ENCODE measurements at regions not wholly inside any gene's neighbourhood (a gene's known extent, or its start where the extent isn't known, plus 50 kb on each side); places are given as distances from the start of the nearest gene placed in this dataset.
"Not testable (repeated sequence)": the region's sequence is repeated elsewhere in the genome, so short reads cannot be mapped to it uniquely, and the experiment has no call there.

DNA sequence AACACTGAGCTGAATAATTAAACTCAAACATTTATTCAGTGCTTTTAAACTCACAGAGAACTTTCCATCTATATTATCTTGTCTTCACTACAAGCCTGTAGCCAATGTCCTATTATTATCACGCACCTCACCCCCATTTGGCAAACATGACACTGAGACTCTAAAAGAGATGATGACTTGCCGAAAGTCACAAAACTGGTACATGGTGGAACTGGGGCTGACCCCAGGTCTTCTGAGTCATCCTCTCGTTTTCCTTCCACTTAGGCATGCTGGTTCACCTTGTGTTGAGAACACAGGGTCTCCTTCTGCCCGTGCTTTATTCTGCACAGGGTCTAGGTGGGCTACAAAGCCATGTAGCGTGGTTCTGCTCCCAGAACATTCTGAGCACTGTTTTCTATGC, 230.0 kb upstream of the MGAT5 start:
- DNase-seq (ENCODE audit: low spot score), result no peak

DNA sequence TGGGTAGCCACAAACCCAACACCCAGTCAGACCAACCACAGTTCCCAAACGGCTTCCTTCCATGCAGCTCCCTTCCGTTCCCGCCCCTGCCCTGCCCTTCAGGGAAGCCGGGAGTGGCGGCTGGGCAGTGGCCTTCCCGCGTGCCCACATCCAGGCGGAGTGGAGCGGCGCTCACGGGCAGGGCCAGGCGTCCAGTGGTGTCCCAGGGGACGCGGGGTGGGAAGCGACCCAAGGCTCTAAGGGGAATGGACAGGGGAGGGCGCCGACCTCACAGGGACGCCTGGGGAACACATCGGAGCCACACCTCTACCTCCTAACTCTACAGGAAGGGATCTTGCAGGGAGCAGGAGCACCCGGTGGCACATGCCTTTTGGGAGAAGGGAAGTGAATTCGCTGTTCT, 225.9 kb upstream of the MGAT5 start:
- DNase-seq (ENCODE audit: low spot score), result peak; percentile 35

DNA sequence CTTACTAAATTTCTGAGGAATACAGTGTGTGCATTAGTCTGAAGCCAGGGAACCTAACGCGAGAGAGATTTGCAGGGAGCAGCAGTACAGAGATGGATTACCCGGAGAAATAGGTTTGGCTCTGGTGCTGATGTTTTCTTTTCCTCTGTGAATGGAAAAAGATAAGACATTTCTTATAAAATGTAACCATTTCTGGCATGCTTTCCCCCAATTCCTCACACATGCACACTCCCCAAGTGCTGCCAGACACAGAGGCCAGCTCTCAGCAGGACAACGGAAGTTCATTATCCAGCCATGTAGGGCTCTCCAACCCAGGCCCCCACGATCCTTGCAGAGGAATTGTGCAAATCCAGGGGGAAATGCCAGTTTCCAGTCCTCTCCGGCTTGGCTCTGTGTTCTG, 224.5 kb upstream of the MGAT5 start:
- no peak for DNase-seq (ENCODE audit: low spot score)

DNA sequence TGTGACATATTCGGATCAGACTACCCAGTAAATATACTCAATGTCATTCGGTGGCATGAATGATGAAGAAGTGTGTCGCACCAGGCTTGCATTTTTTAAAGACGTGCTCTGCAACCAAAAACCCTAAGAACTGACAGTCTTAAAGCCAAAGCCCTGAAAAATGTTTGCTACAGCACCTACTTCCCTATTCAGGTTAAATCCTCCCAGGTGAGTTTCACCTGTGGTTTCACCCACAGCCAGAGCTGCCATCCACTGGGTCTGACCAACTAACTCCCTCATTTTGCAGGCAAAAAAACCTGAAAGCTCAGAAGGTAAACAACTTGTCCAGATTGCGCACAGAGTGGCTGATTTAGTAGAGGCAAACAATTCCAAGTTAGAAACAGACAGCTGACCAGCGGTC, 222.3 kb upstream of the MGAT5 start:
- DNase-seq (ENCODE audit: low spot score), result no peak

DNA sequence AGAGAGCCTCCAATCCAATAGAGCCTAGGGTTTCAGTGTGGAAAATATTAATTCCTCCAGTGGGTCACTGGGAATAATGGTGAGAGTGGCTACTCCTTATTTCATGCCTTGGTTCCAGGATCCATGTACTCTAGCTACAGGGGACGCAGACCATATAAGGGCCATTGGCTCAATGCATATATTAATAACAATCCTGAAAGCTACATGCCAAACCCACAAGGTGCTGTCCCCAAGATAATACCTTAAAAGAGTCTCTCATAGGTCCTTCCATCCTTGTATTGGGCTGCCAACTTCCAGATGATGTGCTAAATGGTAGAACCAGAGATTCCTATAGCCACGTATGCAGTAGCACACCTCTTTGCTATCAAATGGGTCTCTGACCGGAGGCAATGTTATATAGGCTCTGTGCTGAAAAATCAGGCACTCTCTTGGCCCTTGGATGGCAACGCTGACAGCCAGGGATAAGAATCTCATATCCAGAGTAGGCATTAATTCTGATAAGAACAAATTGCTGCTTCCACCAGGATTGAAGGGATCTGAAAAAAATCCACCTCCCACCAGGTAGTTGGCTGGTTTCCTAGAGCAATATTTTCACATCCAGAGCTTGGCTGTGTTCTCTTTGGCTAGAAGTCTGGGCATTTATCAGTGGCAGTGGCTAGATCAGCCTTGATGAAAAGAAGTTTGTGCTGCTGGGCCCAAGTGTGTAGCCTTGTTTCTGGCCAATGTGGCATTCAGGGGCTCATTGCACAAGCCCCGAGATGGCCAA, 218.1 kb upstream of the MGAT5 start:
- DNase-seq (ENCODE audit: low spot score), result no peak

DNA sequence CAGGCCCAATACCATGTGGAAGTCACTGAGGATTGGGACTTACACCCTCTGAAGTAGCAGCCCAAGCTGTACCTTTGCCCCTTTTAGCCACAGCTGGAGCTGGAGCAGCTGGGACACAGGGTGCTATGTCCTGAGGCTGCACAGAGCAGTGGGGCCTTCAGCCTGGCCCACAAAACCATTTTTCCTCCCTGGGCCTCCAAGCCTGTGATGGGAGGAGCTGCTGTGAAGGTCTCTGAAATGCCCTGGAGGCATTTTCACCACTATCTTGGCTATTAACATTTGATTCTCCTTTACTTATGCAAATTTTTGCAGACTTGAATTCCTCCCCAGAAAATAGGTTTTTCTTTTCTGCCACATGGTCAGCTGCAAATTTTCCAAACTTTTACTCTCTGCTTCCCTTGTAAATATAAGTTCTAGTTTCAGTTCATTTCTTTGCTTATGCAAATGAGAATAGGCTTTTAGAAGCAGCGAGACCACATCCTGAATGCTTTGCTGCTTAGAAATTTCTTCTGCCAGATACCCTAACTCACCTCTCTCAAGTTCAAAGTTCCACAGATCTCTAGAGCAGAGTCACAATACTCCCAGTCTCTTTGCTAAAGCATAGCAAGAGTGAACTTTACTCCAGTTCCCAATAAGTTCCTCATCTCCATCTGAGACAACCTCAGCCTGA, 213.8 kb upstream of the MGAT5 start:
- DNase-seq (ENCODE audit: low spot score), result no peak

DNA sequence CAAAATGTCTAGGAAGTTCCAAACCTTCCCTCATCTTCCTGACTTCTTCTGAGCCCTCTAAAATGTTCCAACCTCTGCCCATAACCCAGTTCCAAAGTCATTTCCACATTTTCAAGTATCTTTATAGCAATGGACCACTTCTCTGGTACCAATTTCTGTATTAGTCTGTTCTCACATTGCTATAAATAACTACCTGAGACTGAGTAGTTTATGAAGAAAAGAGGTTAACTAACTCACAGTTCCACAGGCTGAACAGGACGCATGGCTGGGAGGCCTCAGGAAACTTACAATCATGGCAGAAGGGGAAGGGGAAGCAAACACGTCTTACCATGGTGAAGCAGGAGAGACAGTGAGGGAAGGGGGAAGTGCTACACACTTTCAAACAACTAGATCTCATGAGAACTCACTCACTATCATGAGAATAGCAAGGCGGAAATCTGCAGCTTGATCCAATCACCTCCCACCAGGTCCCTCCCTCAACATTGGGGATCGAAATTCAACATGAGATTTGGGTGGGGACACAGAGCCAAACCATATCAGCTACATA, 213.2 kb upstream of the MGAT5 start:
- not testable (repeated sequence) for DNase-seq (ENCODE audit: low spot score)

DNA sequence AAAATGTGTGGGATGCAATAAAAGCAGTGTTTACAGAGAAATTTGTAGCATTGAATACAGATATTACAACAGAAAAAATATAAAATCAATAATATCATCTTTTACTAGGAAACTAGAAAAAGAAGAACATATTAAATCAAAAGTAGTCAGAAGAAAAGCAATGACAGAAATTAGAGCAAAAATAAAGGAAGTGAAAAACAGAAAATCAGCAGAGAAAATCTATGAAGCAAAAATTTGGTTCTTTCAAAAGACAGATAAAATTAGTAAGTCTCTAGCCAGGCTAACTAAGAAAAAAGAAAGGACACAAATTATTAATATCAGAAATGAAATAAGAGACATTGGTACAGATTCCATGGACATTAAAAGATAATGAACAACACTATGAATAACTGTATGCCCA, 212.0 kb upstream of the MGAT5 start:
- no peak for DNase-seq (ENCODE audit: low spot score)

DNA sequence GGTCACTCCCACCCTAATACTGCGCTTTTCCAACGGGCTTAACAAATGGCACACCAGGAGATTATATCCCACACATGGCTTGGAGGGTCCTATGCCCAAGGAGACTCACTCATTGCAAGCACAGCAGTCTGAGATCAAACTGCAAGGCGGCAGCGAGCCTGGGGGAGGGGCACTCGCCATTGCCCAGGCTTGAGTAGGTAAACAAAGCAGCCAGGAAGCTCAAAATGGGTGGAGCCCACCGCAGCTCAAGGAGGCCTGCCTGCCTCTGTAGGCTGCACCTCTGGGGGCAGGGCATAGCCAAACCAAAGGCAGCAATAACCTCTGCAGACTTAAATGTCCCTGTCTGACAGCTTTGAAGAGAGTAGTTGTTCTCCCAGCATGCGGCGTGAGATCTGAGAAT, 210.8 kb upstream of the MGAT5 start:
- DNase-seq (ENCODE audit: low spot score), result not testable (repeated sequence)

DNA sequence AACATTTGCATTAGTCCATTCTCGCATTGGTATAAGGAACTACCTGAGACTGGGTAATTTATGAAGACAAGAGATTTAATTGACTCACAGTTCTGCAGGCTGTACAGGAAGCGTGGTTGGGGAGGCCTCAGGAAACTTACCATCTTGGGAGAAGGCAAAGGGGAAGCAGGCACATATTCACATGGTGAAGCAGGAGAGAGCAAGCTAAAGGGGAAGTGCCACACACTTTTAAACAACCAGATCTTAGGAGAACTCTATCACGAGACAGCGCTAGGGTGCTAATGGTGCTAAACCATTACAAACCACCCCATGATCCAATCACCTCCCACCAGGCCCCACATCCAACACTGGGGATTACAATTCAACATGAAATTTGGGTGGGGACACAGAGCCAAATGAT, 201.7 kb upstream of the MGAT5 start:
- no peak for DNase-seq (ENCODE audit: low spot score)

DNA sequence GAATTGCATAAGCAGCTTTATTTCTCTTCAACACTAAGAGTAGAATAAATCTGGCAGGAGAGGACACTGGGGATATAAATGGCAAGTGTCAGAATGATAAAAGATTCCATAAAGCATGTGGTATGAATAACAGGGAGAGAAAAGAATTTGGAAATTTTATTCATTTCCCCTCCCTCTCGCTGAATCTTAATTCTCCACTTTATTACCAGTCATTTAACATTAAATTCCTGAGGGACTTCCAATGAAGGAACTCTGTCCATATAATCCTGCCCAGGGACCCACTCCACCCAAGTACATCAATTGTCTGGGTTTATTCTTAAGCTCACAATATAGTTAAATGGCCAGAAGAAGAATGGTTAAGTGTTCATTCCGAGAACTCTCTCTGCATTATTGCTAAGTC, 197.7 kb upstream of the MGAT5 start:
- DNase-seq (ENCODE audit: low spot score), result no peak

DNA sequence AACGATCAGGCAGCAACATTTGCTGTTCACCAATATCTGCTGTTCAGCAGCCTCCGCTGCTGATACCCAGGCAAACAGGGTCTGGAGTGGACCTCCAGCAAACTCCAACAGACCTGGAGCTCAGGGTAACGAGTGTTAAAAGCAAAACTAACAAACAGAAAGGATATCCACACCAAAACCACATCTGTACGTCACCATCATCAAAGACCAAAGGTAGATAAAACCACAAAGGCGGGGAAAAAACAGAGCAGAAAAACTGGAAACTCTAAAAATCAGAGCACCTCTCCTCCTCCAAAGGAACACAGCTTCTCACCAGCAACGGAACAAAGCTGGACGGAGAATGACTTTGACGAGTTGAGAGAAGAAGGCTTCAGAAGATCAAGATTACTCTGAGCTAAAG, 192.8 kb upstream of the MGAT5 start:
- DNase-seq (ENCODE audit: low spot score), result not testable (repeated sequence)

DNA sequence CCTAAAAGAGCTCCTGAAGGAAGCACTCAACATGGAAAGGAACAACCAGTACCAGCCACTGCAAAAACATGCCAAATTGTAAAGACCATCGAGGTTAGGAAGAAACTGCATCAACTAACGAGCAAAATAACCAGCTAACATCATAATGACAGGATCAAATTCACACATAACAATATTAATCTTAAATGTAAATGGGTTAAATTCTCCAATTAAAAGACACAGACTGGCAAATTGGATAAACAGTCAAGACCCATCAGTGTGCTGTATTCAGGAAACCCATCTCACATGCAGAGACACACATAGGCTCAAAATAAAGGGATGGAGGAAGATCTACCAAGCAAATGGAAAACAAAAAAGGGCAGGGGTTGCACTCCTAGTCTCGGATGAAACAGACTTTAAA, 191.6 kb upstream of the MGAT5 start:
- not testable (repeated sequence) for DNase-seq (ENCODE audit: low spot score)

DNA sequence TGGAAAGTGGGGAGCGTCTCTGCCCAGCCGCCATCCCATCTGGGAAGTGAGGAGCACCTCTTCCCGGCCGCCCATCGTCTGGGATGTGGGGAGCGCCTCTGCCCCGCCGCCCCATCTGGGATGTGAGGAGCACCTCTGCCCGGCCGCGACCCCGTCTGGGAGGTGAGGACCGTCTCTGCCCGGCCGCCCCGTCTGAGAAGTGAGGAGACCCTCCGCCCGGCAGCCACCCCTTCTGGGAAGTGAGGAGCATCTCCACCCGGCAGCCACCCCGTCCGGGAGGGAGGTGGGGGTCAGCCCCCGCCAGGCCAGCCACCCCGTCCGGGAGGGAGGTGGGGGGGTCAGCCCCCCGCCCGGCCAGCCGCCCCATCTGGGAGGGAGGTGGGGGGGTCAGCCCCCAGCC, 190.0 kb upstream of the MGAT5 start:
- DNase-seq (ENCODE audit: low spot score), result not testable (repeated sequence)

DNA sequence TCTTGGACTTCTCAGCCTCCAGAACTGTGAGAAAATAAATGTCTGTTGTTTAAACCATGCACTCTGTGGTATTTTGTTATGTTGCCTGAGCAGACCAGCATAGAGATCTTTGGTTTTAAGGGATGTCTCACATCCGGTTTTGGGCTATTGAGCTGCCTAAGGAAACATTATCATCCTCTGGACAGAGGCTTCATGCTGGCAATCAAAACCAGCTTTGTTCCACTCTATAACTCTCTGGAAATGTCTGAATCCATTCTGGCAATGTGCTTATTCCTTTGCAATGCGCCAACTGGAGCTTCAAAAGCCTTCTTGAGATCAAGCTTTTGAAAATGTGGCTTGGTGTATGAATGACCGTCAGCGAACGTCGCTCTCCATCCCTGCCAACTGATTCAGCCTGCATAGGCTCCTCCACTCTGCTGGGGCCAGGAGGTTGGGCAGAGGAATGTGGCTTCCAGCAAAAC, 183.6 kb upstream of the MGAT5 start:
- DNase-seq (ENCODE audit: low spot score), result no peak

DNA sequence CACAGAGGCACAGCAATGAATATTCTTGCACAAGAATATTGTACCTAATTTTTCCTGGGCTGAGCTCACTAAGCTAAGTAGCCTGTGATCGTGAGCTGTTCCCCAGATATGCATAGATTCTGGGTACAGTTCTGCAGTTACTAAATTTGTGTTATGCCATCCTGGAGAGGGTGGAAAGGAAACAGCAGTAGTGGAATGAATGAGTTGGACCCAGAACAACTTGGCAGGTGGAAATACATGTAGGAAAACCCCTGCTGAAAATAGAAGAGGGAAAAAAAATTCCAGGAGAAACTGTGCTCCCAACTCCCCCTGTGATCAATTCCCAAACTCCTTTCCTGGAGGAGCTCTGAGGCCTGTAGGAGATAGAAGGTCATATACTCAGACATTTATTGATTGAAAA, 181.5 kb upstream of the MGAT5 start:
- DNase-seq (ENCODE audit: low spot score), result no peak

DNA sequence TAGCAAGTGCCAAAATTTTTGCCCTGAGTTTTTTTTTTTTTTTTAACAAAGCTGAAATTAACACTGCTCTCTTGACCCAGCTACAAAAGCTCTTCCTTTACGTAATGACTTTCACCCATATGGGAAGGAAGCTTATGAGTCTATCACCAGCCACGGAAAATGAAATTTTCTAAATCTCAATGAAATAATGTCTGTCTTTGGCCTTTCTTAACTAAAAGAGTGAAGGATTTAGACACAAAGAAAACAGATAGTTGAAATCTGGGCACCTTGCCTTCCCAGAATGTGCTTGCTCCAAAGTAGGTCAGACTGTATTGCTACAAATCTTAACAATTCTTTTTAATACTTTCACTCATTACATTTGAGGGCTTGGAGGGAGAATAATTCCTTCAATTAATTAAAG, 180.8 kb upstream of the MGAT5 start:
- DNase-seq (ENCODE audit: low spot score), result no peak

DNA sequence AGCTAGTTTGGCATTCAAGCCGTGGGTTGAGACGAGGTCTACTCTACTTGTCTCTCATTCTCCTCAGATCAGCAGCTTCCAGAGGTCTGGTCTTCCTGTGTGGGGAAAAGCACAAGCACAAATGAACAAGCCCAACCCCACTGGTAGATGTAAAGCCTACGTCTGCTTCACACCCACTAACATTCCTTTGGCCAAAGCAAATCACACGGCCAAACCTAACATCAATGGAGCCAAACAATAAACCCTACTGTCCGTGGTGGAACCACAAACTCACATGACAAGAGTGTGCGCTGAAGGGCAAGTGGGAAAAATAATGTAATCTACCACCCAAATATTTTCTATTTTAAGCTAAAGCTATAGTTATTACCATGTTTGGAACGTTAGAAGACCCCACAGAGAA, 179.3 kb upstream of the MGAT5 start:
- no peak for DNase-seq (ENCODE audit: low spot score)

DNA sequence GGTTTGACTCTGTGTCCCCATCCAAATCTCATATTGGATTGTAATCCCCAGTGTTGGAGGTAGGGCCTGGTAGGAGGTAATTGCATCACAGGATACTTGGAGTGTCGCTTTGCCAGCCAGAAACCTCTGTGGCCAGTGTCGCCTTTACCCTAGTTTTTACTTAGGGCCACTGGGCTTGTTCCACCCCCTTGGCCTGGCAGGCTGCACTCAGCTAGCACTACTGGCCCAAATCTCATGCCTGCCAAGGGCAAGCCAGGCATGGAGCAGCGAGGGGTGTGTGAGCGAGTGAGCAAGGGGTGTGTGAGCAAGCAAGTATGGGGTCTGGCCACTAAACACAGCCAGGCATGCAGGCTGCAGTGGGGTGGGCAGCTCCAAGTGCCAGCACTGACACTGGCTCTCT, 178.7 kb upstream of the MGAT5 start:
- no peak for DNase-seq (ENCODE audit: low spot score)

DNA sequence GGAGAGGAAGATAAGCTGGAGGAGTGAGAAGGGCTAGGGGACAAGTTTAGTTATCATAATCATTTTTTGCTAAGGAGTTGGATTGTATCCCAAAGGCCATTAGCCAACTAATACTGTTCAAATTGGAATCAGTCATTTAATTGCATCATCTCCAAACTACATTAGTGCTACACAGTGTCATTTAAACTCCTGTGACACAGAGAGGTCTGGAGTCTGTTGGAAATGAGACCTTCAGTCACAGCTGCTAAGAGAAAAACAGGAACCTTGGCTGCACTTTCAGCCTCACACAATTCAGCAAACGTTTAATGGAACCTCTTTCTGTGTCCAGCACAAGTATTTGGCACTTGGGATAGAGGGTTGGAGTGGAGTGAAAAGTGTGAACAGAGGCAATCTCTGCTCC, 175.5 kb upstream of the MGAT5 start:
- DNase-seq (ENCODE audit: low spot score), result no peak

DNA sequence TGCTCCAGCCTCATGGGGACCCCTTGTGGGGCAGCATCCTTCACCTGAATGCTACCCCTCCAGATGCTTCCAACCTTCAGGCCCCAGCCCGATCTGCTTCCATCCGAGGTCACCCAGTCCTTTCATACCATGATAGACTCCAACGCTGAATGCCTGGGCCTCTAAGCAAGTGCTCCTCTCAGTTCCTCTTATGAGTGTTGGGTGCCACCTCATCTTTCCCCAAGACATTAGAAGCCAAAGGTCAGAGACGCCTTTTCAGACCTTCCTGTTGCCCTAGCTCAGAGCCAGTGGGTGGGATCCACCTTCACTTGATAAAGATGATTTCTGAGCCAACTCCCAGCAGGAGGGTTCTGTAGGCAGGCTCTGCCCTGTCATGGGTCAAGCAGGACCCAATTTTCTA, 174.5 kb upstream of the MGAT5 start:
- DNase-seq (ENCODE audit: low spot score), result no peak

DNA sequence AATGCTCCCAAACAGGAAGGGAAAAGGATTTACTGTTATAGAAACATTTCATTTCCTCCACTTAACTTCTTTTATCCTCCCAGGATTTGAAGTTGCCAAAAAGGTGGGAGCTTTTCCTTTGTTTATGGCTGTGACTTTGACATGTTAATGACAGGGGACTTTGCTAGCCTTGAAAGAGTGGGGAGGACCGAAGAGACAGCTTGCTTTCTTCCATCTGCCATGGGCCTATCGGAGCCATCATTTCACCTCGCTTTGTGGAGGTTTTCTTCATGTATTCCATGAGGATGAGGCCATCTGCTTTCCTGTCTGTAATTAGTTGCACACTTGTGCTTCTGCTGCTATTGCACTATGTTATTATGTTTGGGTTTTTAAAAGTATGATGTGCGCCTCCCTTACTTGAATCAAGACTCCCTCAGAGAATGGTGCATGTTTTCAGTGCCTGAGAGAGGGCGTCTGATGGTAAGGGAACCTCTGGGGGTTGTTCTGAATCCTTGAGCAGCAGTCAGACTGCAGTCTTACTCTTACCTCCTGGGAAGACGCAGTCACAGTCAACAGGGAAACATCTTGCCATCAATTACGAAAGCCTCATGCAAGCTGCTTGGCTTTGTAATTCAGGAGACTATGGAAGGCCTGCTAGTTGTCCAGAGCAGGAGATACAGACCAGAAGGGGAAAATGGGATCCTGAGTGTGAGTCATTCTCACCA, 173.3 kb upstream of the MGAT5 start:
- DNase-seq (ENCODE audit: low spot score), result no peak

Data from AG20443 (cell line).